H9 (cell line): ENCODE measurements at regions not wholly inside any gene's neighbourhood (a gene's known extent, or its start where the extent isn't known, plus 50 kb on each side); places are given as distances from the start of the nearest gene placed in this dataset.
A peak's percentile ranks its signal among the peaks of the same experiment; 100 is the strongest.

Experiments
- DNase-seq: peaks from one replicate; pipeline ENCODE4 v3.0.0-alpha.2; 2017
- H2AFZ ChIP-seq: one replicate; pipeline ENCODE4 v1.6.1; 2013; ENCODE audit warnings: mild to moderate bottlenecking, low read length, control low read depth, moderate library complexity
- H2AK5ac ChIP-seq: 2 replicates; pipeline ENCODE4 v1.6.1; 2013; ENCODE audit warnings: low read length, control low read depth, mixed read lengths; ENCODE audit not compliant: insufficient read length
- H2BK120ac ChIP-seq: one replicate; pipeline ENCODE4 v1.6.1; 2013; ENCODE audit warnings: low read depth, mild to moderate bottlenecking, low read length, control low read depth, inconsistent platforms; ENCODE audit not compliant: poor library complexity, severe bottlenecking
- H2BK12ac ChIP-seq: 2 replicates; pipeline ENCODE4 v1.6.1; 2013; ENCODE audit warnings: low read length, control low read depth, mixed read lengths, low read depth; ENCODE audit not compliant: insufficient read length
- H2BK15ac ChIP-seq: 2 replicates; pipeline ENCODE4 v1.6.1; 2013; ENCODE audit warnings: low read depth, low read length, control low read depth
- H2BK20ac ChIP-seq: one replicate; pipeline ENCODE4 v1.6.1; 2013; ENCODE audit warnings: low read depth, mild to moderate bottlenecking, low read length, control low read depth, inconsistent platforms; ENCODE audit not compliant: poor library complexity, severe bottlenecking
- H2BK5ac ChIP-seq: 2 replicates; pipeline ENCODE4 v1.6.1; 2013; ENCODE audit warnings: low read length, control low read depth, mixed read lengths; ENCODE audit not compliant: insufficient read length
- H3K14ac ChIP-seq: 2 replicates; pipeline ENCODE4 v1.6.1; 2013; ENCODE audit warnings: low read length, control low read depth; ENCODE audit not compliant: insufficient read depth
- H3K18ac ChIP-seq: 2 replicates; pipeline ENCODE4 v1.6.1; 2013; ENCODE audit warnings: low read depth, mild to moderate bottlenecking, mixed read lengths, low read length, control low read depth; ENCODE audit not compliant: insufficient read length
- H3K23ac ChIP-seq: 2 replicates; pipeline ENCODE4 v1.6.1; 2013; ENCODE audit warnings: low read length, control low read depth, mixed read lengths, low read depth; ENCODE audit not compliant: insufficient read length
- H3K23me2 ChIP-seq: 2 replicates; pipeline ENCODE4 v1.6.1; 2013; ENCODE audit warnings: low read depth, mild to moderate bottlenecking, mixed read lengths, low read length, control low read depth; ENCODE audit not compliant: insufficient read length, poor library complexity, severe bottlenecking
- H3K27ac ChIP-seq: 2 replicates; pipeline ENCODE4 v1.5.1; 2013; ENCODE audit warnings: low read length, control low read depth, mixed read lengths, low read depth; ENCODE audit not compliant: insufficient read length
- H3K27me3 ChIP-seq: 2 replicates; pipeline ENCODE4 v1.6.1; 2013; ENCODE audit warnings: low read length, control low read depth, inconsistent platforms; ENCODE audit not compliant: insufficient read depth
- H3K4ac ChIP-seq: 2 replicates; pipeline ENCODE4 v1.6.1; 2013; ENCODE audit warnings: low read depth, mild to moderate bottlenecking, control low read depth, inconsistent platforms, low read length, moderate library complexity
- H3K4me1 ChIP-seq: 2 replicates; pipeline ENCODE4 v1.6.1; 2013; ENCODE audit warnings: low read length, control low read depth, inconsistent platforms; ENCODE audit not compliant: insufficient read depth
- H3K4me2 ChIP-seq: 2 replicates; pipeline ENCODE4 v1.6.1; 2013; ENCODE audit warnings: low read length, control low read depth, mixed read lengths; ENCODE audit not compliant: insufficient read length, insufficient read depth
- H3K56ac ChIP-seq: 2 replicates; pipeline ENCODE4 v1.6.1; 2013; ENCODE audit warnings: low read depth, mild to moderate bottlenecking, mixed read lengths, low read length, control low read depth; ENCODE audit not compliant: insufficient read length
- H3K79me1 ChIP-seq: 2 replicates; pipeline ENCODE4 v1.6.1; 2013; ENCODE audit warnings: low read depth, mild to moderate bottlenecking, moderate library complexity, low read length, control low read depth, inconsistent platforms; ENCODE audit not compliant: insufficient read depth, poor library complexity, severe bottlenecking
- H3K79me2 ChIP-seq: 2 replicates; pipeline ENCODE4 v1.6.1; 2013; ENCODE audit warnings: low read length, control low read depth, inconsistent platforms; ENCODE audit not compliant: insufficient read depth
- H3K9ac ChIP-seq: 2 replicates; pipeline ENCODE4 v1.6.1; 2013; ENCODE audit warnings: low read length, control low read depth, mixed read lengths; ENCODE audit not compliant: insufficient read length; ENCODE audit errors: extremely low read depth
- H3K9me3 ChIP-seq: one replicate; pipeline ENCODE4 v1.6.1; 2013; ENCODE audit warnings: low read depth, low read length, inconsistent platforms; ENCODE audit not compliant: control insufficient read depth
- H3T11ph ChIP-seq: one replicate; pipeline ENCODE4 v1.6.1; 2013; ENCODE audit warnings: mild to moderate bottlenecking, low read length, control low read depth, inconsistent platforms
- H4K20me1 ChIP-seq: one replicate; pipeline ENCODE4 v1.6.1; 2013; ENCODE audit not compliant: control insufficient read depth, insufficient read length, insufficient read depth
- H4K5ac ChIP-seq: 2 replicates; pipeline ENCODE4 v1.6.1; 2013; ENCODE audit warnings: low read depth, mild to moderate bottlenecking, mixed read lengths, low read length, control low read depth; ENCODE audit not compliant: insufficient read length
- H4K8ac ChIP-seq: replicated peaks from 2 replicates; pipeline ENCODE4 v1.6.1; 2013; ENCODE audit warnings: low read length, control low read depth, mixed read lengths, low read depth; ENCODE audit not compliant: insufficient read length
- H4K91ac ChIP-seq: 2 replicates; pipeline ENCODE4 v1.6.1; 2013; ENCODE audit warnings: low read depth, mild to moderate bottlenecking, moderate library complexity, mixed read lengths, low read length, control low read depth; ENCODE audit not compliant: insufficient read length
- H3K27ac Mint-ChIP-seq, 3 experiments: 2 replicates in 2 of 3; 3 replicates in 1 of 3; pipeline ENCODE4 v1.8.0; 2020 to 2021; ENCODE audit warnings: mixed read lengths in 3 of 3, mild to moderate bottlenecking in 1 of 3, moderate library complexity in 1 of 3
- H3K27me3 Mint-ChIP-seq: 2 replicates; pipeline ENCODE4 v1.8.0; 2021; ENCODE audit warnings: low read depth, mild to moderate bottlenecking, moderate library complexity, mixed read lengths
- H3K36me3 Mint-ChIP-seq, 3 experiments: 2 replicates in 2 of 3; 3 replicates in 1 of 3; pipeline ENCODE4 v1.8.0; 2020 to 2021; ENCODE audit warnings: low read depth in 3 of 3, mixed read lengths in 3 of 3; ENCODE audit not compliant: insufficient read depth in 1 of 3
- H3K4me1 Mint-ChIP-seq, 2 experiments: 2 replicates each; pipeline ENCODE4 v1.8.0; 2020; ENCODE audit warnings: mixed read lengths in 2 of 2
- H3K4me3 Mint-ChIP-seq, 2 experiments: 2 replicates in 1 of 2; 3 replicates in 1 of 2; pipeline ENCODE4 v1.8.0; 2020 to 2021; ENCODE audit warnings: mild to moderate bottlenecking in 2 of 2, mixed read lengths in 2 of 2, moderate library complexity in 1 of 2
- H3K9me3 Mint-ChIP-seq, 2 experiments: 2 replicates in 1 of 2; 3 replicates in 1 of 2; pipeline ENCODE4 v1.8.0; 2020; ENCODE audit warnings: mild to moderate bottlenecking in 2 of 2, mixed read lengths in 2 of 2, moderate library complexity in 1 of 2
- WGBS: extraction: QIAGEN DNeasy Blood & Tissue Kit; methylation state at CpG from one replicate; pipeline ENCODE4 v1.1.7; 2013; ENCODE audit warnings: missing lambda C conversion rate, low lambda C conversion rate, mixed read lengths; ENCODE audit not compliant: insufficient read length; ENCODE audit errors: extremely low coverage; 5-methylcytosine and 5-hydroxymethylcytosine counted together
- TF ChIP-seq, protein P1 (sequence below): fragments of 200-600 bp; sonication (generic); conservative IDR thresholded peaks from 3 replicates; pipeline ENCODE4 v1.8.0; 2021; ENCODE audit warnings: antibody characterized with exemption, mild to moderate bottlenecking

DNA sequence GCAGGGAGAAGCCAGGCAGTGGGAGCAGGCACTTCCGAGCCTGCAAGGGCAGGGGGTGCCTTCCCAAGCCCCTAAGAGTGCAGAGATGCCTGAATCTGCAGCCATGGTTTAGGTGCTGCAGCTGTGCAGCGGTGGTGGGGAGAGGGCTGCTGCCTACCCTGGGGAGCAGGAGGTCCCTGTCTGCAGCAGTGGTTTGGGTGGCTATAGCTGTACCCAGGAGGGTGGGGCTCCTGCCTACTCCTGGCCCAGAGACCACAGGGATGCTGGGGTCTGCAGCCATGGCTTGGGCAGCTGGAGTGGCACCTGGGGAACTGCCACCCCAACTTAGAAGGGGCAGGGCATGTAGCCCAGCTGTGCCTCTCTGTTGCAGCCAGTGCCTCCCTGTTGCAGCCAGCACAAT is 488.1 kb upstream of the THBS1 start:
- no peaks in the 10 kb centered on the region for H3K27me3 ChIP-seq
- no peak overlapping the region for H3K4ac ChIP-seq
- H3K4me1 ChIP-seq: no peaks in the 10 kb centered on the region; the same call in 1 of the 2 replicates
- H2AFZ ChIP-seq: no peak overlapping the region
- H3K79me1 ChIP-seq: no peaks in the 10 kb centered on the region
- H4K91ac ChIP-seq: no peak overlapping the region
- no peak for DNase-seq
- H3K23me2 ChIP-seq: peaks cover 3% of the 10 kb centered on the region
- no peaks in the 10 kb centered on the region; the same call in 1 of the 2 replicates for H3K27me3 Mint-ChIP-seq
- no peak overlapping the region for H3T11ph ChIP-seq
- no peak overlapping the region for H2BK20ac ChIP-seq
- H3K9me3 ChIP-seq: no peaks in the 10 kb centered on the region
- H3K4me1 Mint-ChIP-seq: peaks cover 46 to 55% of the 10 kb centered on the region in 2 experiments
- H4K8ac ChIP-seq: no peak overlapping the region
- no peaks in the 10 kb centered on the region for H3K36me3 Mint-ChIP-seq
- no peak overlapping the region for H2BK15ac ChIP-seq
- no peaks in the 10 kb centered on the region for H3K9me3 Mint-ChIP-seq
- no CpG with 5 or more reads among the region's 2 CpGs for WGBS
- no peaks in the 10 kb centered on the region for H3K79me2 ChIP-seq
- H2BK120ac ChIP-seq: no peak overlapping the region
- H2BK12ac ChIP-seq: no peak overlapping the region
- H2AK5ac ChIP-seq: no peak overlapping the region
- no peak overlapping the region; a peak in 2 of 7 replicates for H3K27ac Mint-ChIP-seq
- no peak overlapping the region for H4K5ac ChIP-seq
- TF ChIP-seq, protein P1, sequence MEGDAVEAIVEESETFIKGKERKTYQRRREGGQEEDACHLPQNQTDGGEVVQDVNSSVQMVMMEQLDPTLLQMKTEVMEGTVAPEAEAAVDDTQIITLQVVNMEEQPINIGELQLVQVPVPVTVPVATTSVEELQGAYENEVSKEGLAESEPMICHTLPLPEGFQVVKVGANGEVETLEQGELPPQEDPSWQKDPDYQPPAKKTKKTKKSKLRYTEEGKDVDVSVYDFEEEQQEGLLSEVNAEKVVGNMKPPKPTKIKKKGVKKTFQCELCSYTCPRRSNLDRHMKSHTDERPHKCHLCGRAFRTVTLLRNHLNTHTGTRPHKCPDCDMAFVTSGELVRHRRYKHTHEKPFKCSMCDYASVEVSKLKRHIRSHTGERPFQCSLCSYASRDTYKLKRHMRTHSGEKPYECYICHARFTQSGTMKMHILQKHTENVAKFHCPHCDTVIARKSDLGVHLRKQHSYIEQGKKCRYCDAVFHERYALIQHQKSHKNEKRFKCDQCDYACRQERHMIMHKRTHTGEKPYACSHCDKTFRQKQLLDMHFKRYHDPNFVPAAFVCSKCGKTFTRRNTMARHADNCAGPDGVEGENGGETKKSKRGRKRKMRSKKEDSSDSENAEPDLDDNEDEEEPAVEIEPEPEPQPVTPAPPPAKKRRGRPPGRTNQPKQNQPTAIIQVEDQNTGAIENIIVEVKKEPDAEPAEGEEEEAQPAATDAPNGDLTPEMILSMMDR: no peak
- no peak overlapping the region for H3K23ac ChIP-seq
- no peak overlapping the region for H3K56ac ChIP-seq
- H3K4me2 ChIP-seq: no peak overlapping the region
- no peak overlapping the region for H3K18ac ChIP-seq
- no peak overlapping the region for H2BK5ac ChIP-seq
- H3K4me3 Mint-ChIP-seq: no peak overlapping the region
- H3K9ac ChIP-seq: no peak overlapping the region
- no peaks in the 10 kb centered on the region for H4K20me1 ChIP-seq
- H3K27ac ChIP-seq: no peak overlapping the region
- H3K14ac ChIP-seq: peak overlapping the region; percentile 17; the same call in 1 of the 2 replicates
